Immature natural killer cell (primary cell): ENCODE measurements at regions not wholly inside any gene's neighbourhood (a gene's known extent, or its start where the extent isn't known, plus 50 kb on each side); places are given as distances from the start of the nearest gene placed in this dataset.

Experiments used
- DNase-seq, 3 donors: peaks; one replicate each; pipeline ENCODE4 v3.0.0; 2022; ENCODE audit warnings: mixed read lengths in 1 of 3
- H3K27ac Mint-ChIP-seq, 6 donors: one replicate each; pipeline ENCODE4 v1.8.0; 2020; ENCODE audit warnings: mixed read lengths in 6 of 6, mild to moderate bottlenecking in 5 of 6, inconsistent platforms in 4 of 6, moderate library complexity in 3 of 6
- H3K27me3 Mint-ChIP-seq, 3 donors: one replicate each; pipeline ENCODE4 v1.8.0; 2020 to 2021; ENCODE audit warnings: low read depth in 3 of 3, mild to moderate bottlenecking in 3 of 3, mixed read lengths in 3 of 3, moderate library complexity in 3 of 3, inconsistent platforms in 1 of 3
- H3K36me3 Mint-ChIP-seq, 3 donors: one replicate each; pipeline ENCODE4 v1.8.0; 2020; ENCODE audit warnings: mixed read lengths in 3 of 3, inconsistent platforms in 2 of 3, mild to moderate bottlenecking in 2 of 3
- H3K4me1 Mint-ChIP-seq, 2 donors: one replicate each; pipeline ENCODE4 v1.8.0; 2020; ENCODE audit warnings: inconsistent platforms in 2 of 2, mild to moderate bottlenecking in 2 of 2, mixed read lengths in 2 of 2, moderate library complexity in 1 of 2
- H3K4me3 Mint-ChIP-seq, 5 donors: one replicate each; pipeline ENCODE4 v1.8.0; 2020; ENCODE audit warnings: mild to moderate bottlenecking in 5 of 5, mixed read lengths in 5 of 5, inconsistent platforms in 3 of 5, moderate library complexity in 3 of 5
- H3K9me3 Mint-ChIP-seq, 6 donors: one replicate each; pipeline ENCODE4 v1.8.0; 2020; ENCODE audit warnings: mild to moderate bottlenecking in 6 of 6, mixed read lengths in 6 of 6, inconsistent platforms in 4 of 6, moderate library complexity in 3 of 6

GRCh38 chr7:25069900-25070443 lies 55.1 kb downstream of the CYCS start:
- Mint-ChIP-seq H3K4me3 (no peak overlapping the region), H3K27me3 (peaks cover 0 to 8% (median 0%) of the 10 kb centered on the region in 3 donors), H3K36me3 (no peaks in the 10 kb centered on the region), H3K4me1 (no peaks in the 10 kb centered on the region), H3K9me3 (no peaks in the 10 kb centered on the region), H3K27ac (no peak overlapping the region)
- DNase-seq, result peak; percentile 47 to 66 (median 58)

- Mint-ChIP-seq H3K4me1 (no peaks in the 10 kb centered on the region), H3K27ac (peak overlapping the region in 1 of 6 donors; percentile 38), H3K27me3 (peaks cover 0 to 10% (median 0%) of the 10 kb centered on the region in 3 donors), H3K36me3 (no peaks in the 10 kb centered on the region), H3K9me3 (no peaks in the 10 kb centered on the region), H3K4me3 (no peak overlapping the region)
- DNase-seq, result no peak
Observed at GRCh38 chr7:25068502-25069213, 56.4 kb downstream of the CYCS start.

- H3K4me1 Mint-ChIP-seq, result no peaks in the 10 kb centered on the region
- no peaks in the 10 kb centered on the region for H3K36me3 Mint-ChIP-seq
- no peak overlapping the region for H3K4me3 Mint-ChIP-seq
- no peak overlapping the region for H3K27ac Mint-ChIP-seq
- peaks cover 0 to 10% (median 0%) of the 10 kb centered on the region in 3 donors for H3K27me3 Mint-ChIP-seq
- H3K9me3 Mint-ChIP-seq, result no peaks in the 10 kb centered on the region
- DNase-seq, result no peak
Observed at GRCh38 chr7:25067726-25068501, 57.1 kb downstream of the CYCS start.

- Mint-ChIP-seq H3K4me1 (no peaks in the 10 kb centered on the region), H3K9me3 (no peaks in the 10 kb centered on the region), H3K27me3 (peaks cover 0 to 10% (median 0%) of the 10 kb centered on the region in 3 donors), H3K36me3 (no peaks in the 10 kb centered on the region), H3K4me3 (no peak overlapping the region), H3K27ac (no peak overlapping the region)
- DNase-seq, result no peak
Observed at GRCh38 chr7:25066253-25066652, 58.8 kb downstream of the CYCS start.

GRCh38 chr7:25062380-25062779 lies 62.7 kb downstream of the CYCS start:
- Mint-ChIP-seq H3K27ac (no peak overlapping the region), H3K36me3 (no peaks in the 10 kb centered on the region), H3K9me3 (no peaks in the 10 kb centered on the region), H3K4me1 (no peaks in the 10 kb centered on the region), H3K4me3 (no peak overlapping the region), H3K27me3 (peaks cover 3 to 5% (median 3%) of the 10 kb centered on the region in 3 donors)
- DNase-seq, result no peak

GRCh38 chr7:25060487-25061055 lies 64.5 kb downstream of the CYCS start:
- DNase-seq, result no peak
- no peak overlapping the region for H3K4me3 Mint-ChIP-seq
- no peaks in the 10 kb centered on the region for H3K9me3 Mint-ChIP-seq
- no peaks in the 10 kb centered on the region for H3K36me3 Mint-ChIP-seq
- peaks cover 2 to 7% (median 3%) of the 10 kb centered on the region in 3 donors for H3K27me3 Mint-ChIP-seq
- H3K27ac Mint-ChIP-seq, result no peak overlapping the region
- H3K4me1 Mint-ChIP-seq, result no peaks in the 10 kb centered on the region

GRCh38 chr7:25059576-25059975 lies 65.5 kb downstream of the CYCS start:
- H3K4me3 Mint-ChIP-seq, result no peak overlapping the region

GRCh38 chr7:25056368-25056767 lies 68.7 kb downstream of the CYCS start:
- H3K4me1 Mint-ChIP-seq, result no peaks in the 10 kb centered on the region
- H3K4me3 Mint-ChIP-seq, result no peak overlapping the region
- H3K27me3 Mint-ChIP-seq, result peaks cover 3 to 13% (median 6%) of the 10 kb centered on the region in 3 donors
- no peak for DNase-seq
- no peaks in the 10 kb centered on the region for H3K9me3 Mint-ChIP-seq
- no peaks in the 10 kb centered on the region for H3K36me3 Mint-ChIP-seq
- H3K27ac Mint-ChIP-seq, result no peak overlapping the region

More at GRCh38 chr7:25059576-25059975, 65.5 kb downstream of the CYCS start:
- Mint-ChIP-seq H3K9me3 (no peaks in the 10 kb centered on the region), H3K4me1 (no peaks in the 10 kb centered on the region), H3K27me3 (peaks cover 2 to 9% (median 3%) of the 10 kb centered on the region in 3 donors), H3K27ac (no peak overlapping the region), H3K36me3 (no peaks in the 10 kb centered on the region)
- DNase-seq, result no peak

GRCh38 chr7:25055520-25056220 lies 69.4 kb downstream of the CYCS start:
- peaks cover 3 to 13% (median 6%) of the 10 kb centered on the region in 3 donors for H3K27me3 Mint-ChIP-seq
- no peak overlapping the region for H3K4me3 Mint-ChIP-seq
- H3K4me1 Mint-ChIP-seq, result no peaks in the 10 kb centered on the region
- no peaks in the 10 kb centered on the region for H3K36me3 Mint-ChIP-seq
- no peaks in the 10 kb centered on the region for H3K9me3 Mint-ChIP-seq
- DNase-seq, result no peak
- no peak overlapping the region for H3K27ac Mint-ChIP-seq

- Mint-ChIP-seq H3K4me3 (no peak overlapping the region), H3K4me1 (no peaks in the 10 kb centered on the region), H3K27ac (no peak overlapping the region), H3K9me3 (no peaks in the 10 kb centered on the region), H3K36me3 (no peaks in the 10 kb centered on the region), H3K27me3 (peaks cover 4 to 13% (median 6%) of the 10 kb centered on the region in 3 donors)
- no peak for DNase-seq
Observed at GRCh38 chr7:25054819-25055519, 70.1 kb downstream of the CYCS start.

GRCh38 chr7:25050223-25050622 lies 70.2 kb upstream of the OSBPL3 start:
- Mint-ChIP-seq H3K4me3 (no peak overlapping the region), H3K27me3 (peaks cover 3 to 5% (median 4%) of the 10 kb centered on the region in 3 donors), H3K36me3 (no peaks in the 10 kb centered on the region), H3K9me3 (peaks cover 0 to 2% (median 0%) of the 10 kb centered on the region in 6 donors), H3K27ac (no peak overlapping the region), H3K4me1 (no peaks in the 10 kb centered on the region)
- no peak for DNase-seq

- Mint-ChIP-seq H3K27ac (no peak overlapping the region), H3K36me3 (no peaks in the 10 kb centered on the region), H3K9me3 (peaks cover 0 to 2% (median 0%) of the 10 kb centered on the region in 6 donors), H3K4me3 (no peak overlapping the region), H3K4me1 (no peaks in the 10 kb centered on the region), H3K27me3 (peaks cover 0 to 4% (median under 1%) of the 10 kb centered on the region in 3 donors)
- no peak for DNase-seq
Observed at GRCh38 chr7:25048444-25048834, 68.5 kb upstream of the OSBPL3 start.
